Caco-2 (cell line): ENCODE measurements at regions not wholly inside any gene's neighbourhood (a gene's known extent, or its start where the extent isn't known, plus 50 kb on each side); places are given as distances from the start of the nearest gene placed in this dataset.

Source experiments
- BruUV-seq: library from RNA; stranded (reverse); fragments of 400-500 nt; replicated peaks from 2 replicates; lab custom pipeline; 2021; lab: Mats Ljungman, UMichigan
- CTCF ChIA-PET: fragments of 300-600 bp; sonication (Branson Sonifier 250); formaldehyde crosslinking; loops from one replicate; lab custom pipeline; 2022; ENCODE audit warnings: antibody characterized with exemption; lab: Charles Lee
- POLR2A ChIA-PET: fragments of 300-600 bp; sonication (Branson Sonifier 250); formaldehyde crosslinking; loops from one replicate; lab custom pipeline; 2022; ENCODE audit warnings: antibody characterized with exemption; lab: Charles Lee
- DNase-seq, 2 experiments: peaks; one replicate each; pipeline versions ENCODE4 v3.0.0 to v3.0.0-alpha.2; 2020 to 2022
- H3K27me3 ChIP-seq: replicated peaks from 2 replicates; pipeline ENCODE4 v1.6.0; 2011; ENCODE audit warnings: low read length; ENCODE audit not compliant: control insufficient read depth, insufficient read depth
- H3K36me3 ChIP-seq: 2 replicates; pipeline ENCODE4 v1.5.1; 2011; ENCODE audit warnings: low read length; ENCODE audit not compliant: control insufficient read depth, insufficient read depth
- H3K4me1 ChIP-seq: fragments of 250-450 bp; sonication (Bioruptor Pico); 2 replicates; pipeline ENCODE4 v1.5.1; 2020; ENCODE audit warnings: mild to moderate bottlenecking
- H3K4me3 ChIP-seq: 2 replicates; pipeline ENCODE4 v1.5.1; 2011; ENCODE audit warnings: low read depth, mild to moderate bottlenecking, control low read depth, low read length
- H3K9me3 ChIP-seq: fragments of 250-450 bp; sonication (Bioruptor Pico); 2 replicates; pipeline ENCODE4 v1.5.1; 2020; ENCODE audit warnings: mild to moderate bottlenecking, moderate library complexity
- H3K27ac Mint-ChIP-seq: one replicate; pipeline ENCODE4 v1.8.0; 2022; ENCODE audit warnings: mixed read lengths; ENCODE audit not compliant: unreplicated experiment
- H3K27me3 Mint-ChIP-seq: one replicate; pipeline ENCODE4 v1.8.0; 2022; ENCODE audit warnings: mixed read lengths; ENCODE audit not compliant: insufficient read depth, unreplicated experiment
- H3K36me3 Mint-ChIP-seq: one replicate; pipeline ENCODE4 v1.8.0; 2022; ENCODE audit warnings: mild to moderate bottlenecking, mixed read lengths; ENCODE audit not compliant: insufficient read depth, unreplicated experiment
- H3K4me1 Mint-ChIP-seq: one replicate; pipeline ENCODE4 v1.8.0; 2022; ENCODE audit warnings: low read depth, mixed read lengths; ENCODE audit not compliant: unreplicated experiment
- H3K4me3 Mint-ChIP-seq: one replicate; pipeline ENCODE4 v1.8.0; 2022; ENCODE audit warnings: mild to moderate bottlenecking, moderate library complexity, mixed read lengths; ENCODE audit not compliant: unreplicated experiment
- H3K9me3 Mint-ChIP-seq: one replicate; pipeline ENCODE4 v1.8.0; 2022; ENCODE audit warnings: mixed read lengths; ENCODE audit not compliant: unreplicated experiment
- intact Hi-C: fragments of 100-400 bp; cut with micrococcal nuclease; formaldehyde crosslinking; loops from one replicate; pipeline ENCODE4 v1.10.0; 2022; ENCODE audit not compliant: unreplicated experiment
- TF ChIP-seq, protein P1 (sequence below), 2 experiments: fragments of 200-600 bp in 1 of 2; IDR thresholded peaks; 1 replicate in 1 of 2; 2 replicates in 1 of 2; pipeline versions ENCODE4 v1.5.1 to v1.8.0; 2011 to 2022; ENCODE audit warnings: antibody characterized with exemption in 1 of 2, control low read depth in 1 of 2, inconsistent platforms in 1 of 2, low read depth in 1 of 2, low read length in 1 of 2, mild to moderate bottlenecking in 1 of 2, moderate library complexity in 1 of 2; ENCODE audit not compliant: insufficient read depth in 1 of 2, severe bottlenecking in 1 of 2, unreplicated experiment in 1 of 2

DNA sequence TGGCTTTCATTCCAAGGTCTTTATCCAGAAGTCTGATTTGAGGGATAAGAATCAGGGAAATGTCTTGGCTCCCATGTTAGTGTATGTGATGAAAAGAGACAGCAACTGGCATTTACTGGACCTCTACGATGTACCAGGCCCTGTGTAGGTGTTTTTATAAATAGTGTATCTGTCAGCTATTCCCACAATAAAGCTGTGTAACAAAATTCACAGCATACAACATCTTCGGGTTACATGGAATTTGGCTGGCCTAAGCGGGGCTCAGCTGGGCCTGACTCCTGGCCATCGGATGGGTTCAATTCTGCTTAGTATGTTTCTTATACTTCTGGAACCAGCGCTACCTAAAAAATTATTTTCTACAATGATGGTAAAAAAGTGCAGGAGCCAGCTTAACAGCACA, 128.2 kb downstream of the SNX5 start:
- BruUV-seq = no TSS peak
- H3K4me1 ChIP-seq = no peaks in the 10 kb centered on the region

DNA sequence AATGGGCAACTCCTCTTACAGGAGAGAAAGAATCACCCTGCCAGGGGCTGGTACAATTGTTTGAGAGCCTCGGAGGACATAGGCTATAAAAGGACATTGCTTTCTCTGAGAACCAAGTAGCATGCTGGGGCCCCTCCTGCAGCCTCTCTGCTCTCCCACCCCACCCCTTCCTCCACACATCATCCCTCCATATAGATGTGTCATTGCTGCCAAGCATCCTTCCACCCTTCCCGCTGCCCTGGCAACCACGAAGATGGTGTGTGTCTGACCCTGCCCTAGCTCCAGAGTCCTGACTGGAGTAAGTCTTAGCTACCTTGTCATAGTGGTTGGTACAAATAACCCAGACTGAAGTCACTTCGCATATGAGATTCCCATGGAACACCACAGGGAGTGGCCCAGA, 129.7 kb downstream of the SNX5 start:
- no peak for DNase-seq
- H3K4me1 ChIP-seq = no peaks in the 10 kb centered on the region
- Mint-ChIP-seq H3K4me3 (no peak overlapping the region), H3K27me3 (no peaks in the 10 kb centered on the region), H3K4me1 (peaks cover 8% of the 10 kb centered on the region), H3K36me3 (no peaks in the 10 kb centered on the region), H3K27ac (no peak overlapping the region), H3K9me3 (no peaks in the 10 kb centered on the region)
- no peak overlapping the region for H3K4me3 ChIP-seq
- peaks cover 3% of the 10 kb centered on the region; the same call in 1 of the 2 replicates for H3K9me3 ChIP-seq
- no TSS peak for BruUV-seq
- TF ChIP-seq, protein P1, sequence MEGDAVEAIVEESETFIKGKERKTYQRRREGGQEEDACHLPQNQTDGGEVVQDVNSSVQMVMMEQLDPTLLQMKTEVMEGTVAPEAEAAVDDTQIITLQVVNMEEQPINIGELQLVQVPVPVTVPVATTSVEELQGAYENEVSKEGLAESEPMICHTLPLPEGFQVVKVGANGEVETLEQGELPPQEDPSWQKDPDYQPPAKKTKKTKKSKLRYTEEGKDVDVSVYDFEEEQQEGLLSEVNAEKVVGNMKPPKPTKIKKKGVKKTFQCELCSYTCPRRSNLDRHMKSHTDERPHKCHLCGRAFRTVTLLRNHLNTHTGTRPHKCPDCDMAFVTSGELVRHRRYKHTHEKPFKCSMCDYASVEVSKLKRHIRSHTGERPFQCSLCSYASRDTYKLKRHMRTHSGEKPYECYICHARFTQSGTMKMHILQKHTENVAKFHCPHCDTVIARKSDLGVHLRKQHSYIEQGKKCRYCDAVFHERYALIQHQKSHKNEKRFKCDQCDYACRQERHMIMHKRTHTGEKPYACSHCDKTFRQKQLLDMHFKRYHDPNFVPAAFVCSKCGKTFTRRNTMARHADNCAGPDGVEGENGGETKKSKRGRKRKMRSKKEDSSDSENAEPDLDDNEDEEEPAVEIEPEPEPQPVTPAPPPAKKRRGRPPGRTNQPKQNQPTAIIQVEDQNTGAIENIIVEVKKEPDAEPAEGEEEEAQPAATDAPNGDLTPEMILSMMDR (IDR thresholded peaks at IDR 0.05; ENCODE audit: insufficient read depth in 1 of 2, low read depth in 1 of 2, low read length in 1 of 2, severe bottlenecking in 1 of 2, unreplicated experiment in 1 of 2) = no peak
- intact Hi-C loops = no loop called here
- no peaks in the 10 kb centered on the region for H3K36me3 ChIP-seq
- H3K27me3 ChIP-seq = no peaks in the 10 kb centered on the region
- ChIA-PET POLR2A (no interaction called here), CTCF (no interaction called here)

More for the DNA sequence above, 128.2 kb downstream of the SNX5 start:
- CTCF ChIA-PET = no interaction called here
- POLR2A ChIA-PET = no interaction called here
- H3K4me3 Mint-ChIP-seq = no peak overlapping the region
- H3K4me1 Mint-ChIP-seq = peaks cover 8% of the 10 kb centered on the region
- TF ChIP-seq, protein P1 (IDR thresholded peaks at IDR 0.05; ENCODE audit: insufficient read depth in 1 of 2, low read depth in 1 of 2, low read length in 1 of 2, severe bottlenecking in 1 of 2, unreplicated experiment in 1 of 2) = no peak
- no peaks in the 10 kb centered on the region for H3K9me3 Mint-ChIP-seq
- no peaks in the 10 kb centered on the region for H3K27me3 Mint-ChIP-seq
- H3K27ac Mint-ChIP-seq = no peak overlapping the region
- Histone ChIP-seq H3K27me3 (no peaks in the 10 kb centered on the region), H3K9me3 (peaks cover 3% of the 10 kb centered on the region; the same call in 1 of the 2 replicates), H3K36me3 (no peaks in the 10 kb centered on the region), H3K4me3 (no peak overlapping the region)
- H3K36me3 Mint-ChIP-seq = no peaks in the 10 kb centered on the region
- no peak for DNase-seq
- intact Hi-C loops = no loop called here

DNA sequence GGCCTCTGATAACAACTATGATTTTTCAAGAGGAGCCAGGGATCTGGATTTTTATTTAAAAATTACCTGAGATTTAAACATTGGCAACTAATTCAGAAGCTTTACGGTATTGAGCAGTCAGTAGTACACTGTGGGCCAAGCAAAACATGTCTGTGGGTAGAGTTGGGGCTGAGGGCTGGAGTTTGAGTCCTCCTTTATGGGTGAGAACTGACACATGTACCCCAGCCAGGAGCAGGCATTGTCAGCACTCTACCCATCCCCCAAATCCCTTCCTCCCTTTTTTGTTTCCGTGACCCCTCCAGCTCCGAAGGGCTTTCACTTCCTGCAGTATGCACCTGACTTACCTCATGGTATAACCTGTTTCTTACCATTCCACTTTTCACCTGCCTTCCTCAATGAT, 131.4 kb downstream of the SNX5 start:
- no peak overlapping the region for H3K4me3 Mint-ChIP-seq
- peaks cover 8% of the 10 kb centered on the region for H3K4me1 Mint-ChIP-seq
- no peaks in the 10 kb centered on the region for H3K27me3 Mint-ChIP-seq
- H3K9me3 Mint-ChIP-seq = no peaks in the 10 kb centered on the region
- H3K36me3 Mint-ChIP-seq = no peaks in the 10 kb centered on the region
- H3K9me3 ChIP-seq = peaks cover 3% of the 10 kb centered on the region; the same call in 1 of the 2 replicates
- H3K4me1 ChIP-seq = no peaks in the 10 kb centered on the region
- POLR2A ChIA-PET = no interaction called here
- H3K36me3 ChIP-seq = no peaks in the 10 kb centered on the region
- H3K4me3 ChIP-seq = no peak overlapping the region
- no peak overlapping the region for H3K27ac Mint-ChIP-seq
- H3K27me3 ChIP-seq = no peaks in the 10 kb centered on the region
- CTCF ChIA-PET = no interaction called here
- no TSS peak for BruUV-seq
- DNase-seq = no peak
- TF ChIP-seq, protein P1 (IDR thresholded peaks at IDR 0.05; ENCODE audit: insufficient read depth in 1 of 2, low read depth in 1 of 2, low read length in 1 of 2, severe bottlenecking in 1 of 2, unreplicated experiment in 1 of 2) = no peak
- intact Hi-C loops = no loop called here
